Trophoblast cell (in vitro differentiated cells and primary cell): ENCODE measurements at regions not wholly inside any gene's neighbourhood (a gene's known extent, or its start where the extent isn't known, plus 50 kb on each side); places are given as distances from the start of the nearest gene placed in this dataset.

ENCODE experiments used
- DNase-seq, 2 donors: peaks; one replicate each; pipeline ENCODE4 v3.0.0-alpha.2; 2016
- H2AFZ ChIP-seq: 2 replicates; pipeline ENCODE4 v1.6.1; 2013; ENCODE audit warnings: low read length, moderate library complexity, mild to moderate bottlenecking; ENCODE audit not compliant: insufficient read depth, poor library complexity
- H2AK5ac ChIP-seq: 2 replicates; pipeline ENCODE4 v1.6.1; 2013; ENCODE audit warnings: mild to moderate bottlenecking, low read length
- H2BK120ac ChIP-seq: 2 replicates; pipeline ENCODE4 v1.6.1; 2013; ENCODE audit warnings: low read length, mild to moderate bottlenecking, moderate library complexity; ENCODE audit not compliant: insufficient read depth, poor library complexity
- H2BK12ac ChIP-seq: 2 replicates; pipeline ENCODE4 v1.6.1; 2013; ENCODE audit warnings: mild to moderate bottlenecking, low read length, moderate library complexity
- H2BK5ac ChIP-seq: 2 replicates; pipeline ENCODE4 v1.6.1; 2013; ENCODE audit warnings: low read length, low read depth, moderate library complexity, mild to moderate bottlenecking; ENCODE audit not compliant: poor library complexity
- H3K14ac ChIP-seq: 2 replicates; pipeline ENCODE4 v1.6.1; 2013; ENCODE audit warnings: mild to moderate bottlenecking, low read length
- H3K18ac ChIP-seq: 2 replicates; pipeline ENCODE4 v1.6.1; 2013; ENCODE audit warnings: mild to moderate bottlenecking, low read length
- H3K23ac ChIP-seq: 2 replicates; pipeline ENCODE4 v1.6.1; 2013; ENCODE audit warnings: low read length
- H3K27ac ChIP-seq: 2 replicates; pipeline ENCODE4 v1.5.1; 2013; ENCODE audit warnings: low read depth, mild to moderate bottlenecking, inconsistent platforms, low read length, moderate library complexity
- H3K27me3 ChIP-seq: 2 replicates; pipeline ENCODE4 v1.6.1; 2013; ENCODE audit warnings: inconsistent platforms, mild to moderate bottlenecking, low read length, moderate library complexity; ENCODE audit not compliant: insufficient read depth
- H3K36me3 ChIP-seq, 2 experiments: 1 replicate in 1 of 2; 2 replicates in 1 of 2; pipeline ENCODE4 v1.6.1; 2013; ENCODE audit warnings: low read length in 2 of 2, mild to moderate bottlenecking in 2 of 2, moderate library complexity in 1 of 2; ENCODE audit not compliant: insufficient read depth in 2 of 2, control insufficient read depth in 1 of 2
- H3K4ac ChIP-seq: 2 replicates; pipeline ENCODE4 v1.6.1; 2013; ENCODE audit warnings: low read depth, mild to moderate bottlenecking, low read length, moderate library complexity
- H3K4me1 ChIP-seq, 2 experiments: 1 replicate in 1 of 2; 2 replicates in 1 of 2; pipeline ENCODE4 v1.6.1; 2013; ENCODE audit warnings: low read length in 2 of 2, mild to moderate bottlenecking in 2 of 2, moderate library complexity in 1 of 2; ENCODE audit not compliant: insufficient read depth in 2 of 2, control insufficient read depth in 1 of 2
- H3K4me2 ChIP-seq: 2 replicates; pipeline ENCODE4 v1.6.1; 2013; ENCODE audit warnings: inconsistent platforms, mild to moderate bottlenecking, low read length, moderate library complexity
- H3K4me3 ChIP-seq: 2 replicates; pipeline ENCODE4 v1.5.1; 2013; ENCODE audit warnings: mild to moderate bottlenecking, low read depth, low read length, inconsistent platforms
- H3K79me1 ChIP-seq: one replicate; pipeline ENCODE4 v1.6.1; 2013; ENCODE audit warnings: low read length
- H3K79me2 ChIP-seq: 2 replicates; pipeline ENCODE4 v1.6.1; 2013; ENCODE audit warnings: low read length, mild to moderate bottlenecking; ENCODE audit not compliant: control insufficient read depth, insufficient read depth, poor library complexity
- H3K9ac ChIP-seq: 2 replicates; pipeline ENCODE4 v1.6.1; 2013; ENCODE audit warnings: mild to moderate bottlenecking, low read length
- H3K9me3 ChIP-seq: 2 replicates; pipeline ENCODE4 v1.6.1; 2013; ENCODE audit warnings: low read depth, mild to moderate bottlenecking, control low read depth, inconsistent platforms, low read length; ENCODE audit not compliant: insufficient read depth
- H4K12ac ChIP-seq: 2 replicates; pipeline ENCODE4 v1.6.1; 2013; ENCODE audit warnings: low read depth, mild to moderate bottlenecking, low read length, moderate library complexity
- H4K8ac ChIP-seq: 2 replicates; pipeline ENCODE4 v1.6.1; 2013; ENCODE audit warnings: low read depth, mild to moderate bottlenecking, low read length, moderate library complexity
- H4K91ac ChIP-seq: one replicate; pipeline ENCODE4 v1.6.1; 2013; ENCODE audit warnings: low read depth, mild to moderate bottlenecking, low read length, moderate library complexity
- WGBS: extraction: QIAGEN DNeasy Blood & Tissue Kit; methylation state at CpG from one replicate; pipeline ENCODE4 v1.1.7; 2013; ENCODE audit warnings: missing lambda C conversion rate; ENCODE audit not compliant: insufficient read length, insufficient coverage; ENCODE audit errors: extremely low coverage; 5-methylcytosine and 5-hydroxymethylcytosine counted together

- no peak overlapping the region for H2AFZ ChIP-seq
These were observed 106.9 kb downstream of the FAM50B start for GRCh38 chr6:3956054-3956453.

GRCh38 chr6:3957321-3957720 is 108.1 kb downstream of the FAM50B start:
- H3K9ac ChIP-seq: no peak overlapping the region
- no peak overlapping the region for H3K14ac ChIP-seq
- no peaks in the 10 kb centered on the region for H3K36me3 ChIP-seq
- H3K23ac ChIP-seq: no peak overlapping the region
- H3K4ac ChIP-seq: no peak overlapping the region
- no peak overlapping the region for H2AFZ ChIP-seq
- no peak overlapping the region for H2BK120ac ChIP-seq
- no peaks in the 10 kb centered on the region for H3K79me2 ChIP-seq
- no peak for DNase-seq
- no peaks in the 10 kb centered on the region for H3K27me3 ChIP-seq
- H3K27ac ChIP-seq: no peak overlapping the region
- H2AK5ac ChIP-seq: no peak overlapping the region
- H3K18ac ChIP-seq: no peak overlapping the region
- peaks cover 4 to 7% of the 10 kb centered on the region in 2 experiments for H3K4me1 ChIP-seq
- no peaks in the 10 kb centered on the region for H3K9me3 ChIP-seq
- no peak overlapping the region for H3K4me2 ChIP-seq
- H2BK12ac ChIP-seq: no peak overlapping the region
- H2BK5ac ChIP-seq: no peak overlapping the region
- H4K8ac ChIP-seq: no peak overlapping the region
- no peak overlapping the region for H4K12ac ChIP-seq
- H3K79me1 ChIP-seq: no peaks in the 10 kb centered on the region
- WGBS: no CpG with 5 or more reads among the region's 1 CpG
- H3K4me3 ChIP-seq: no peak overlapping the region
- H4K91ac ChIP-seq: no peak overlapping the region

More at GRCh38 chr6:3956054-3956453, 106.9 kb downstream of the FAM50B start:
- Histone ChIP-seq H4K8ac (no peak overlapping the region), H3K4me2 (no peak overlapping the region), H3K4ac (no peak overlapping the region), H3K36me3 (no peaks in the 10 kb centered on the region), H3K18ac (no peak overlapping the region), H2BK5ac (no peak overlapping the region), H3K4me3 (no peak overlapping the region), H3K79me1 (no peaks in the 10 kb centered on the region), H2AK5ac (no peak overlapping the region), H3K27ac (no peak overlapping the region), H3K23ac (no peak overlapping the region), H3K9me3 (no peaks in the 10 kb centered on the region), H3K79me2 (no peaks in the 10 kb centered on the region), H3K4me1 (peaks cover 4 to 7% of the 10 kb centered on the region in 2 experiments), H4K12ac (no peak overlapping the region), H2BK12ac (no peak overlapping the region), H4K91ac (no peak overlapping the region), H3K9ac (no peak overlapping the region), H3K27me3 (no peaks in the 10 kb centered on the region), H2BK120ac (no peak overlapping the region), H3K14ac (no peak overlapping the region)
- no peak for DNase-seq
- WGBS: no CpG with 5 or more reads among the region's 1 CpG

GRCh38 chr6:3958255-3958654 is 109.1 kb downstream of the FAM50B start:
- no peak overlapping the region for H3K27ac ChIP-seq
- no peak overlapping the region for H3K23ac ChIP-seq
- H2AK5ac ChIP-seq: no peak overlapping the region
- no peak overlapping the region for H4K8ac ChIP-seq
- no CpG with 5 or more reads among the region's 7 CpGs for WGBS
- H4K12ac ChIP-seq: no peak overlapping the region
- H2BK5ac ChIP-seq: no peak overlapping the region
- H2BK12ac ChIP-seq: no peak overlapping the region
- H3K27me3 ChIP-seq: no peaks in the 10 kb centered on the region
- no peak overlapping the region for H3K9ac ChIP-seq
- H3K79me2 ChIP-seq: no peaks in the 10 kb centered on the region
- no peak overlapping the region for H3K4me3 ChIP-seq
- H2AFZ ChIP-seq: no peak overlapping the region
- no peak for DNase-seq
- H2BK120ac ChIP-seq: no peak overlapping the region
- peaks cover 4 to 7% of the 10 kb centered on the region in 2 experiments for H3K4me1 ChIP-seq
- H3K79me1 ChIP-seq: no peaks in the 10 kb centered on the region
- H3K18ac ChIP-seq: no peak overlapping the region
- H3K14ac ChIP-seq: no peak overlapping the region
- no peaks in the 10 kb centered on the region for H3K36me3 ChIP-seq
- no peak overlapping the region for H3K4me2 ChIP-seq
- no peak overlapping the region for H4K91ac ChIP-seq
- H3K4ac ChIP-seq: no peak overlapping the region
- H3K9me3 ChIP-seq: no peaks in the 10 kb centered on the region

GRCh38 chr6:3959385-3959784 is 110.2 kb downstream of the FAM50B start:
- H3K18ac ChIP-seq: no peak overlapping the region
- H2BK5ac ChIP-seq: no peak overlapping the region
- no peak overlapping the region for H3K23ac ChIP-seq
- no peaks in the 10 kb centered on the region for H3K79me2 ChIP-seq
- H2AFZ ChIP-seq: no peak overlapping the region
- no peak overlapping the region for H2BK120ac ChIP-seq
- no peak for DNase-seq
- no peaks in the 10 kb centered on the region for H3K9me3 ChIP-seq
- H3K27me3 ChIP-seq: no peaks in the 10 kb centered on the region
- H3K4ac ChIP-seq: no peak overlapping the region
- WGBS: no CpG with 5 or more reads among the region's 8 CpGs
- H3K79me1 ChIP-seq: no peaks in the 10 kb centered on the region
- H3K4me3 ChIP-seq: no peak overlapping the region
- H4K91ac ChIP-seq: no peak overlapping the region
- H4K8ac ChIP-seq: no peak overlapping the region
- no peak overlapping the region for H3K9ac ChIP-seq
- H3K14ac ChIP-seq: no peak overlapping the region
- H2AK5ac ChIP-seq: no peak overlapping the region
- no peak overlapping the region for H3K4me2 ChIP-seq
- peaks cover 4 to 7% of the 10 kb centered on the region in 2 experiments for H3K4me1 ChIP-seq
- no peak overlapping the region for H2BK12ac ChIP-seq
- H3K27ac ChIP-seq: no peak overlapping the region
- no peak overlapping the region for H4K12ac ChIP-seq
- no peaks in the 10 kb centered on the region for H3K36me3 ChIP-seq
